Right atrium auricular region (tissue), 2 donors: ENCODE measurements at regions not wholly inside any gene's neighbourhood (a gene's known extent, or its start where the extent isn't known, plus 50 kb on each side); places are given as distances from the start of the nearest gene placed in this dataset.

Experiments
- DNase-seq: peaks from one replicate; pipeline ENCODE4 v3.0.0-alpha.2; 2019; ENCODE audit warnings: low spot score
- H3K27ac ChIP-seq, 2 donors: fragments of 200-600 bp; sonication (generic); 1 replicate in 1 of 2; 2 replicates in 1 of 2; pipeline ENCODE4 v1.5.1; 2016 to 2019
- H3K27me3 ChIP-seq, 2 donors: fragments of 200-600 bp; sonication (generic); one replicate each; pipeline versions ENCODE4 v1.5.1 to v1.6.0; 2017 to 2019
- H3K36me3 ChIP-seq: fragments of 200-600 bp; sonication (generic); one replicate; pipeline ENCODE4 v1.5.1; 2016
- H3K4me1 ChIP-seq, 2 donors: fragments of 200-600 bp; sonication (generic); one replicate each; pipeline versions ENCODE4 v1.5.1 to v1.6.0; 2017 to 2019
- H3K4me3 ChIP-seq, 2 donors: fragments of 200-600 bp; sonication (generic); 1 replicate in 1 of 2; 2 replicates in 1 of 2; pipeline ENCODE4 v1.5.1; 2017 to 2019; ENCODE audit warnings: mild to moderate bottlenecking in 1 of 2, moderate library complexity in 1 of 2
- H3K9me3 ChIP-seq, 2 donors: fragments of 200-600 bp; sonication (generic); one replicate each; pipeline ENCODE4 v1.5.1; 2019
- CTCF ChIP-seq, 2 donors: fragments of 200-600 bp; sonication (generic); IDR thresholded peaks; one replicate each; pipeline ENCODE4 v1.5.1; 2019; ENCODE audit warnings: antibody characterized with exemption in 2 of 2

GRCh38 chr9:91024841-91025240 is 223.2 kb downstream of the SYK start:
- no peak for DNase-seq
- H3K9me3 ChIP-seq, result no peaks in the 10 kb centered on the region
- H3K4me1 ChIP-seq, result no peaks in the 10 kb centered on the region
- no peak for TF ChIP-seq CTCF (IDR thresholded peaks at IDR 0.05)
- no peak overlapping the region for H3K4me3 ChIP-seq
- H3K36me3 ChIP-seq, result no peaks in the 10 kb centered on the region
- H3K27me3 ChIP-seq, result no peaks in the 10 kb centered on the region
- H3K27ac ChIP-seq, result no peak overlapping the region

GRCh38 chr9:91025856-91026255 is 224.2 kb downstream of the SYK start:
- DNase-seq, result no peak
- H3K27me3 ChIP-seq, result no peaks in the 10 kb centered on the region
- no peak overlapping the region for H3K4me3 ChIP-seq

GRCh38 chr9:91026266-91026665 is 224.6 kb downstream of the SYK start:
- Histone ChIP-seq H3K4me1 (no peaks in the 10 kb centered on the region), H3K36me3 (no peaks in the 10 kb centered on the region), H3K27ac (no peak overlapping the region), H3K9me3 (no peaks in the 10 kb centered on the region), H3K4me3 (no peak overlapping the region), H3K27me3 (no peaks in the 10 kb centered on the region)
- no peak for TF ChIP-seq CTCF (IDR thresholded peaks at IDR 0.05)
- DNase-seq, result no peak

More at GRCh38 chr9:91025856-91026255, 224.2 kb downstream of the SYK start:
- no peak overlapping the region for H3K27ac ChIP-seq
- no peaks in the 10 kb centered on the region for H3K36me3 ChIP-seq
- H3K4me1 ChIP-seq, result no peaks in the 10 kb centered on the region
- no peak for TF ChIP-seq CTCF (IDR thresholded peaks at IDR 0.05)
- H3K9me3 ChIP-seq, result no peaks in the 10 kb centered on the region

GRCh38 chr9:91027005-91027404 is 225.4 kb downstream of the SYK start:
- H3K9me3 ChIP-seq, result no peaks in the 10 kb centered on the region
- H3K36me3 ChIP-seq, result no peaks in the 10 kb centered on the region
- no peaks in the 10 kb centered on the region for H3K27me3 ChIP-seq
- no peak overlapping the region for H3K4me3 ChIP-seq
- no peak for TF ChIP-seq CTCF (IDR thresholded peaks at IDR 0.05)
- no peak for DNase-seq
- no peak overlapping the region for H3K27ac ChIP-seq
- no peaks in the 10 kb centered on the region for H3K4me1 ChIP-seq

GRCh38 chr9:91028166-91028827 is 226.7 kb downstream of the SYK start:
- Histone ChIP-seq H3K27ac (no peak overlapping the region), H3K27me3 (no peaks in the 10 kb centered on the region), H3K9me3 (no peaks in the 10 kb centered on the region), H3K36me3 (no peaks in the 10 kb centered on the region), H3K4me1 (no peaks in the 10 kb centered on the region), H3K4me3 (no peak overlapping the region)
- TF ChIP-seq CTCF (IDR thresholded peaks at IDR 0.05), result no peak
- DNase-seq, result no peak
